Activated T-cell treated with anti-CD3 and anti-CD28 coated beads for 1 hour (primary cell): ENCODE measurements at regions not wholly inside any gene's neighbourhood (a gene's known extent, or its start where the extent isn't known, plus 50 kb on each side); places are given as distances from the start of the nearest gene placed in this dataset.

Experiments used
- DNase-seq: peaks from one replicate; pipeline ENCODE4 v3.0.0-alpha.2; 2020; ENCODE audit warnings: low read depth

DNA sequence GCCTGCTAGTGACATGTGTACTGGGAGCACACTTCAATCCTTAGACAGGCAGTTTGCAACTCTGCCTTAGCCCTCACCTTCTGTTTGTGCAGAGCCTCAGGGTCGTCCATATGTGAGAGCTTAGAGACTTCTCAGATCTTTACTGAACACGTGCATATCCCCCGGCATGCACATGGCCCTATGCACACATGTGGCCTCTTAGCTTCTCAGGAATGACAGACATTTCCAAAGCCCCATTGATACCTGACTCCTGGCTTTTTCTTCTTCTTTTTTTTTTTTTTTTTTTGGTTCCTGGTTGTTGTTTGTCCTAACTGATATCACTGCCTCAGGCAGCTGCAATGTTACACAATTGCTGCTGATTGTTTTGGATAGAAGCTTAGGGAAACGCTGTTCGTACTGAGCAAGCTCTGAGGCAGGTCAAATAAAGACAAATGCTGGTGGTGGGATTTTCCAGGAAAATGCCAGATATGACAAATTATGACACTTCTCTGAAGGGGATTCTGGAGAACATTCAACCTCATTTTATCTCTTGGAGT, 107.2 kb upstream of the RGMA start:
- no peak for DNase-seq

DNA sequence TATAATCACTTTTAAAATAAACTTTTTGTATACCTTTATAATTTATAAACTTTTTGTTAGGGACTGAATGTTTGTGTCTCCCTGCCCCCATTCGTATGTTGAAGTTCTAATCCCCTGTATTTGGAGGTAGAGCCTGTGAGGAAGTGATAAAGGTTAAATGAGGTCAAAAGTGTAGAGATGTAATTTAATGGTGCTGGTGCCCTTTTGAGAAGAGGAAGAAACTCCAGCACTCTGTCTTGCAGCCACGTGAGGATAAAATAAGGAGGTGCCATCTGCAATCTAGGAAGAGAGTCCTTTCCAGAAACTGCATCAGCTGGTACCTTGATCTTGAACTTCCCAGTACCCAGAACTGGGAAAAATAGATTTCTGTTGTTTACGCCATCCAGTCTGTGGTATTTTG, 106.1 kb upstream of the RGMA start:
- no peak for DNase-seq

DNA sequence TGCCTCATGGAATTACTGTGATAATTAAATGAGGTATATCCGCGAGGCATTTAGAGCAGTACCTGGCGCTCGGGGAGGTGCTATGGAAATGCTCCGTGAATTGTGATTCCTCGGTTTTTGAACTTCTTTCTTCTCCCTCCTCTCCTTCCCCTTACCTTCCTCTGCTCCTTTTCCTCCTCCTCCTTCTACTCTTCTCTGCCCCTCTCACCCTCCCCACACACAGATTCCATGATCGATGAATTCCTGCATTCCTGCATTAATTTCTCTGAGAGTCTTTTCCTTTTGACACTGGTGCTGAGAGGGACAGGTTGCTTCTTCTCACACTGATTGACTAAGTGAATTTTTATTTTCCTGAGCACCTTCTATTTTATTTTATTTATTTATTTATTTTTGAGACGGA, 101.2 kb upstream of the RGMA start:
- no peak for DNase-seq

DNA sequence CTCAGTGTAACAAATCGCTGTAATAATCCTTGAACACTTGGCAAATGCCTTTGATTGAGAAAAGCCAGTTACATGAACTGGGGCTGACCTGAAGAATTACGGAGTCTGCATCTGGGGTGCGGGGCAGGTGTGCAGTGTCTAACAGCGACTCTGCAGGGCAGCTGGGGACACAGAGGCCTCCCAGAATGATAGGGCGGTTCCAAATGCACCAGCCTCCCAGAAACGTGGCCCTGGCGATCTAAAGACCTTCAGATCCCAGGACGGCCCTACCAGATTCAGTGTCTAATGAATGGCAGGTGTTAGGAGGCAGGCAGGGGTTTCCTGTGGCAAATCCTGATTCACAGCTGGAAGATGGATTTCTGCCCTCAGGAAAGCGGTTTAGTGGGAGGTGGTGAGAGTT, 100.5 kb upstream of the RGMA start:
- DNase-seq = no peak

DNA sequence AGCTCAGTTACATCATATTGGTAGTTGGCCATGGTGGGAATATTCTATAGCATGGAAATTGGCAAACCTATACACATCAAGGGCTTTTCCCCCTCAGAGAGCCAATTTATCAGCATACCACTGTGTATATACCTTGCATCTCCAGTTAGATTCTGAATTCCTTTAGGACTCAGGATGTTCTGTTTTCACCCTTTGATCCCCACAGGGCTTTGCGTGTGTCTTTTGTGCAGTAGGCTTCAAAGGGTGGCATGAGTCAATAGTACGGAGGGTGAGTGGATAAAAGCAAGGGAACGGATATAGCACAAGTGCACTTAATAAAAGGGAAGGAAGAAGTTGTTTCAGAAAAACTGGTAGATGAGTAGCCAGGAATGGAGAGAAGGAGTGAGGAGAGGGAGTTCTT, 99.2 kb upstream of the RGMA start:
- no peak for DNase-seq

DNA sequence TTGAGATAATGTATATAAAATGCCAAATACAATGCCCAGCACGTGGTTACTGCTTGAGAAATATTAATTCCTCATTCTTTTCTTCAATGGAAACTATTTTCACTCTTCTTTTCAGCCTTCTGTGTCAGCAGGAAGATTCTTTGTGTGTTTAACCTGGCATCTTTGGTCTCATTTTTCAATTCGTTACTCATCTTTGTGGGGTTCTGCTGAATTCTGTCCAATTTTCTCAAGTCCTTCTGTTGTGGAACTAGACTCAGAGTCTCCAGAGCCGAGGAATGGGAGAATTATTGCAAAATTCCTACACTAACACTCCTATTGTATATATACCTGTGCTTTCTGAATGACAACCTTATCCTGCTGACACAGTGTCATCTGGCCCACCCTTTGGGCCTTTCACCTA, 96.8 kb upstream of the RGMA start:
- DNase-seq = no peak

DNA sequence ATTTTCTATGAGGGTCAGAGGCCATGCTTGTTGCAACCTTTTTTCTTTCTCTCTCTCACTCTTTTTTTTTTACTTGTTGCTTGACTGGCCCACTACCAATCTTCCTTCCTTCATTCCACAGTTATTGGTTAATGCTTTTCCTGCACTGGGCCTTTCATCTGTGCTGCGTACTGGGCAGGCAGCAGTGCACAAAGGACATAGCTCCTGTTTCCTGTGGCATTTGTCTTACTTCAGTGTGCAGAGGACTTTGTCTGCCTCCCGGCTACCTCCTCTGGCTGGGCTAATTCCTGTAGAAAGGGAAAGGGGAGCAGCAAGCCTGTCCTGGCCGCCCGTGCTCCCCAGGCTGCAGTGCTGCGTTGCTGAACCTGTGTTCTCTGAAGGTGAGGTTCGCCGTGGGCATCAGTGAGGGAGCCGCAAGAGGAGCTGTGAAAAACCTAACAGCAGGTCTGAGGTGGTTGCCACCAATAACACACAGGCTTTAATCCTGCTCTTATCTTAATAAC, 93.7 kb upstream of the RGMA start:
- no peak for DNase-seq

DNA sequence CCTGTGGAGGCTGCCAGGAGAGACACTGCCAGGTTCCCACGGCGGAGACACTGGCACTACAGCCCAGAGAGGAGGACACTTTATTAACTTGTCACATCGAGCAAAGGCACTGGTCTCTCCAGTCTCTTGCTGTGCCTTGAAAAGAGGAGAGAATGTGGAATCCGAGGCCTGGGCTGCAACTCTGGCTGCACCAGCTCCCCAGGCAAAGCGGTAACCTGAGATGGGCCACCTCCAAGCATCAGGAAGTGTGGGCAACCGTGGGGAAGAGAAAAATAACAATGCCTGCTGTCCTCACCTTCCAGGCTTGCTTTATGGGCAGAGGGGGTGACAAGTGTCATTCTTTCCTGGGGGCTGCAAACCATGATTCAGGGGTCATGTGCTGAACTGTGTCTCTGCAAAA, 91.6 kb upstream of the RGMA start:
- no peak for DNase-seq

DNA sequence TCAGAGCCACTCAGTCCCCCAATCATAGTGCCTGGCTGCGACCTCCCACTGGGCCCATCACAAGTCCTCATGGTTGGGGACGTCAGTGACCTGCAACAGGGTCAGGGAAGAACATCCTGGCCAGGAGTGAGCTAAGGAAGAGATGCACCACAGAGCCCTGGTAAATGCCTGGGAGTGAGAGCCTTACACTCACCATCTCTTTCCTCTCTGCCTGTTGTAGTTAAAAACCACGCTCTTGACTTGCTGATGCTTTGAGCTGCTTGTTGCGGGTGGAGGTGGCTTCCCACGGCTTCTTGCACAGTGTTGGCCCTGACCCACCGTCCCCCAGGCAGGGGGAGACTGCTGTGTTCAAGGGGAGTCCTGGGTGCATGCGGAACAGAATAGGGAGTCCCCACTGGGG, 91.1 kb upstream of the RGMA start:
- no peak for DNase-seq

DNA sequence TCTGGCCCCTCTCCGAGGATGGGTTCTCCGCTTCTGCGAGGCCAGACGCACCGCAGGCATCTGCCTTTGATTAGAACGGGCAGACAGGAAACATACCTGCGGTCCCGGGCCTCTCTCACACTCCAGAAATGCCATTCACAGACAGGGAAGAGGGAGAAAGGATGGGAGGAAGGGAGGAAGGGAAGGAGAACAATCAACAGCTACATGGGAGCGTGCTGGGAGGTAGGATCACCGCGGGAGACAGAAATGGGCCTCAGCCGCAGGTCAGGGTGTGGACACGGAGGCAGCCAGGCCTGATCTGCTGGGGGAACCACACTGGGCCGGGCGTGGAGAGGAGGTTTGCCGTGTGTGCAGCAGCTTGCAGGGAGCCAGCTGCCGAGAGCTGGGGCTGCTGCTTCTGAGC, 90.7 kb upstream of the RGMA start:
- no peak for DNase-seq

DNA sequence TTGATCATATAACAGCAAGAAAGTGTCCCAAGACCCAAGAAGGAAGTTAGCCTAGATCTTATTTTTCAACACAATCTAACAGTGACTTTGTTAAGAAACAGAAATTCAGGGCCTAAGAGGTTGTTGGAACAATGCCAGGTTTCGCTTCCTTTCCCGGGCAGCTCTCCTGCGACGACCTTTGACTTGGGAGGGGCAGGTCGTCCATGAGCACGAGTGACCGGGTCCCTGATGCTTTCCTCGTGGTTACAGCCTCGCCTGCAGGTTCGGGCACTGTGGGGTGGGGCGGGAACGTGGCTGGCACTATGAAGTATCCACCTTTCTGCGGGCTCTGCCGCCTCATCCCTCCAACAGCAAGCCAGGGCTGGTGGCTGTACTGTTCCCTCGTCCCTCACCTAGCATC, 90.1 kb upstream of the RGMA start:
- no peak for DNase-seq

DNA sequence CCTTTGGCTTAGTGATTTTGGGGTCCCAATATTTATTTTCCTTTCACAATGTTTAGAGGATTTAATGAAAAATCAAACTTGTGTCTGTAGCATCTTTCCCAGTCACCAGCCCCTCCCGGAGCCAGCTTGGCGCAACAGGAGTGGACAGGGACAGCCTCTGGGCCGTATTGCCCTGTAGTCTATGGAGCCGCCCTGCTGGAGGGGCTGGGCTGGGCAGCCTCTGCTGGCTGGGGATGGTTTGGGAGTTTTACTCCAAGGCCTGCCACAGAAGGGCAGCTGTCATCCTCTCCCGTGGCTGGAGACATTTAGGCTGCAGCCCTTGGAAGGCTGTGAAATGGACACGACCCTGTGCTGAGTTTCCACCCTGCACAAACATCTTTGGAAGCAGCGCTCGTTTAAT, 89.4 kb upstream of the RGMA start:
- DNase-seq = no peak

DNA sequence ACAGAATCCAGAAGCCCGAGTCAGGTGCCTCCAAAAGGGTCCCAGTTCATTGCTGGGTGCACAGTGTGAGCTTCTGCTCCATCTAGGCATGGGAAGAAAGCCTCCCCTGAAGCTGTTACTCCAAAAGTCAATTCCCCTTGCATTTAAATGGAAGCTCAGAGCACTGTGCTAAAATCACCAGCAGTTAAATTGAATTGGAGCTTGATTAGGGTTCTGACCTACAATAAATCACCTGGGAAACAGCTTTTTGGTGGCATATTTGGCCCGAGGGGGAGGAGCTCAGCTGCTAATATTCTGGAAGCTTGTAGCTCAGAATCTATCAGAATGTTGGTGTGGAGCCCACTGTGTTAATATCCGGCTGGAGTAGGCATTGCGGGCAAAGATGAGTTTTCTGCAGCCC, 87.1 kb upstream of the RGMA start:
- no peak for DNase-seq

DNA sequence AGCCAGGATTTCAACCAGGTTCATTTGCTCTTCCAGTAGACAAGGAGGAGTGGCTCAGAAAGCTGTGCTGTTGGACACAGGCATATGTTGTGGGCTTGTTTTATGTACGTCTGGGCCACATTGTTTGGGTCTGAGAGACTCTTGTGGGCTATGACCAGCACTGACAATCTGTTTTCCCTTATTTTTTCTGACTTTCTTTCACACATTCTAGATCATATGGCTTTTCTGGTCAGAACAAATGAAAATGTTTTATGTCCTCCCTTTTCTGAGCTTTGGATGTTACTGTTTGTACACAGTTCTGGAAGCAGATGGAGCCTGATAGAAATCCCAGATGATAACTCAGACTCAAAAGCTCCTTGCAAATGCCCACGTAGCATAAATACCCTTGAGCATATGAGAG, 85.8 kb upstream of the RGMA start:
- DNase-seq = no peak

DNA sequence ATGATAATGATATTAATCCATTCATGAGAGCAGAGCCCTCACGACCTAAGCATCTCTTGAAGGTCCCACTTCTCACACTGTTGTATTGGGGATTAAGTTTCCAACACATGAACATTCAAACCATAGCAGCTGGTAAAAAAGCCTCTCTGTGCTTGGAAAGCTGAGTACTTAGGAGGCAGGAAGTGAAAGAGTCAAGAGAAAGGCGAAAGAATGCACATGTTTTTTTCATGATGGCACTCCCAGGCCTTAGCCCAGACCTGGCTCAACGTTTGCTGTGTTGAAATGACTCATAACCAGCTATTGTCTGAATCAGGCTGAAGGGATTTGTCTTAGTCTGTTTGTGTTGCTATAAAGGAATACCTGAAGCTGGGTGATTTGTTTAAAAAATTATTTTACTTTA, 84.4 kb upstream of the RGMA start:
- no peak for DNase-seq

DNA sequence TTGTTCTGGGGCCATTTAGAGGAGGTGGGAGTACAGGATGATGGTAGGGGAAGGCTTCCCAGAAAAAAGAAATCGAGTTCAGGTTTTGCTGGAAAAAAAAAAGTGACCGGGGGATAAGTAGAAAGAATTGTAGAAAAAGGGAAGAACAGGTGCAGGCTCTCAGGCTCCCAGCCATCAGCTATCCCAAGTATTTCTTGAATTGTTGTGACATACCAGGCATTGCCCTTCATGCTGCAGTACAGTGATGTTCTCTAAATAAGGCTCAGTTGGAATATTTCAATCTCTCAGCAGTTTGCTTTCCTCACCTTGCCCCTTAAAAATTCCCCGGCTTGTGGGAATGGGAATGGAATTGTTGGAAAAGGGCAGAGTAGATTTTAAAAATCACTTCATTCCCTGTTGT, 82.5 kb upstream of the RGMA start:
- no peak for DNase-seq

DNA sequence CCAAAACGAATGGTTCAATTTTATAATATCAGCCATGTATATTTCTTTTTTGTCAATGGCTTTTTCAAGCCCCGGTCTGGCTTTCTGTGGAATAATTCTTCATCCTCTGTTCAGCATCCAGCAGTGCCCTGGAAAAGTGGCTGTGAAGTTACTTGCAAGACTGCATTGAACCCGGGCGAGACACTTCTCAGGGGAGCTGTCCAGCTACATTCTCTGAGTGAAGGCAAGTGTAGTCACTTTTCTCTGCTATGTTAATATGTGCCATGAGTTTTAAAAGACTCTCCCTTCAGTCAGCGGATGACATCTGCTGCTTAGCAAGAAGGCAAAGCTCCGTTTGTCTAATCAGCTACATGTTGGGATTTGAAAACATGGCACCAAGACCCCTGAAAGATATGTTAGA, 81.3 kb upstream of the RGMA start:
- no peak for DNase-seq

DNA sequence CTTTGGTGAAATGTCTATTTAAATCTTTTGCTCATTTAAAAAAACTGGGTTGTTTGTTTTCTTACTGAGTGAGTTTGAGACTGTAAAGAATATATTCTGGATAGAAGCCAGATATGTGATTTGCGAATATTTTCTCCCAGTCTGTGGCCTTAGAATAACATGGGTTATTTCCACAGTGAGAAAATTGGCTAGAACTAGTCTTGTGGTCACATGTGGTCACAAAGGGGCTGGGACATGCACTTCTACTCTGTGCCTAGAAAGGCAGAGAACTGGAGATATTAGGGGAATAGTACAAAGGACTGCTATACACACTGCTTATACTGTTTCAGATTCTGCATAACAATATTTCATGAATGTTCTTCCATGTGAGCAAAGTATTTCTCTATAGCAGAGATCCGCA, 79.9 kb upstream of the RGMA start:
- DNase-seq = no peak

DNA sequence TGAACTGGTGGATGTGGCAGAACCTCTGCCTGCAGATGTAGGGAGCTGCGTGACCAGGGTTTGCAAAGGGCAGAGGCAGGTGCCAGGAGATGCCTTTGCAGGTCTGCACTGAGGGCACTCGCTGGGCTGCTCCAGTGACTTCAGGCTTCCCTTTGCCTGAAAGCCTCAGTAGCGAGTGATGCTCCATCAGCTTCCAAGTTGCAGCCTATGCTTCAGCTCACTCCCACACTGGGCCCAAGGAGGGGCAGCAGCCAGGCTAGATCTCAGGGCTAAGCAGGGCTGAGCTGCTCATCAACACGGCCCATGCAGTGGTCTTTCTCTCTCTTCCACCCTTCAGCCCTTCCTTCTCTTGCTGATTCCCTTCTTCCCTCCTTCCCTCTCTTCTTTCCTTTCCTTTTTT, 78.3 kb upstream of the RGMA start:
- no peak for DNase-seq

DNA sequence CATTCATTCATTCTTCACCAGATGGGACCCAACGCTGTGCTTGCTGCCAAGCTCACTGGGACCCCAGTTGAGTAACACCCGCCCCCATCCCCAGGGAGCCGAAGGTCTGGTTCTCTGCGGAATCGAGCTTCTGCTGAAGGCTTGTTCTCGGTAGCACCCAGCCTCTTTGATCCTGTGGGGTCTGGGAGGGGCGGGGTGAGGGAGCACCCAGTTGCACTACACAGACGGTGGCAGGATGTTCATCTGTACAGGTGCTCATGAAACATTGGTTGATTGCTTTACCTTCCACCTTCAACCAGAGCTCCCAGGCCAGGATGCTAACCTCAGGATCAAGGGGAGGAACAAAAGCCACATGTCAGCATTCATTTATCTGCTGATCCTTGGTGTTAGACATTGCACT, 77.7 kb upstream of the RGMA start:
- DNase-seq = no peak

DNA sequence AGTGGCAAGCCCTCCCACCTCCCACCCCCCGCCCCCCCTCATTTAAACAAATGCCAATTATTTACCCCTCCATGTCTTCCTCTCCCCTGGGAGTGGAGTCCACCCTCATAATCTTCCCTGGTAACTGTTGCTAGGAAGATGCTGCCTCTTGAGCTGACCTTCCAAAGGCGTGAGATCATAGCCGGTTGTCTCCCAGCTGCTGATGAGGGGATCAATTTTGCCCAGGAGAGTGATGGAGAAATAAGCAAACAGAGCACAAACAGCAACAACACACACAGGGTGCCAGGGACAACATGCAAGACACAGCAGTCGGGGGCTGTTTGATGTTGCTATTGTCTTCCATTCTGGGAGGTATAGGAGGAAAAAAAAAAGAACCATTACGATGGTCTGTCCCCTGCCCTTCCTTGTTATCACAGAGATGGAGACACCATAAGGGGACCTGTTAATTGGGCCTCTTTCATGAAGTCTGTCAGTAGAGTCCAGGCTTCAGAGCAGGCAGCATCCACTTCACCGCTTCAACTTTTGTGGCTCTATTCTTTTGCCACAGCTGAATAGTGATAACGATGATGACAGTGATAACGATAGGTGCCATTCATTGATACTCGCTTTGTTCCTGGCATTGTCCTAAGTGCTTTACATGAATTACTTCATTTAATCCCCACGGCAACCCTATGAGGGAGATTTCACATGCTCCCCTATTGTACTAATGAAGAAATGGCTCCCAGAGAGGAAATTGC, 76.9 kb upstream of the RGMA start:
- no peak for DNase-seq

DNA sequence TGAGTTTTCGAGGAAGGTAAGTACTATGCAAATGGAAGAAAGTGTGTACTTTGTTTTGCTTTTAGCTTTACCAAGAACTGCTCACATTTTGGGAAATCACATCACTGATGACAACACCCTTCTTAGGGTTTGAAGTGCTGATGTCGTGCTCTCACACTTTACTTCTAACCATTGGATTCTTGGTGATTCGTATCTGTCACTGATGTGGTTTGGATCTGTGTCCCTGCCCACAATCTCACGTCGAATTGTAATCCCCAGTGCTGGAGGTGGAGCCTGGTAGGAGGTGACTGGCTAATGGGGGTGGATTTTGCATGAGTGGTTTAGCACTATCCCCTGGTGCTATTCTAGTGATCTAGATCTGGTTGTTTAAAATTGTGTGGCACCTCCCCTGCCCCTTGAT, 75.4 kb upstream of the RGMA start:
- DNase-seq = no peak

DNA sequence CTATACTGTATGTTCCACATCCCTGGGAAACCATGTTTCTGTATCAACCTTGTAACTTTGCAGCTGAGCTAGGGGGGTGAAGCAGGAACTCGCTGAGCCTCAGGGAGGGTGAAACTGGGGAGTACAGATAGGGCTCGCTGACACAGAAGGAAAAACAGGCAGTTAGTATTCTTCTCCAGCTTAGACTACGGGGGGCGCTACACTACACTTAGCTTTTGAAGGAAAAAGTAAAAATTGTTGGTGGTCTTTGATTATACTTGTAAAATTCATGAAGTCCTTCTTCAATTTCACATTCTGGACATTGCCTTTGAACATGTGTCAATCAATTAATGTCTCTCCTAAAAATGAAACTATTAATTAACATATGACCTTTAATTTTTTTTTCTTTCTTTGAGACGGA, 73.5 kb upstream of the RGMA start:
- DNase-seq = no peak

DNA sequence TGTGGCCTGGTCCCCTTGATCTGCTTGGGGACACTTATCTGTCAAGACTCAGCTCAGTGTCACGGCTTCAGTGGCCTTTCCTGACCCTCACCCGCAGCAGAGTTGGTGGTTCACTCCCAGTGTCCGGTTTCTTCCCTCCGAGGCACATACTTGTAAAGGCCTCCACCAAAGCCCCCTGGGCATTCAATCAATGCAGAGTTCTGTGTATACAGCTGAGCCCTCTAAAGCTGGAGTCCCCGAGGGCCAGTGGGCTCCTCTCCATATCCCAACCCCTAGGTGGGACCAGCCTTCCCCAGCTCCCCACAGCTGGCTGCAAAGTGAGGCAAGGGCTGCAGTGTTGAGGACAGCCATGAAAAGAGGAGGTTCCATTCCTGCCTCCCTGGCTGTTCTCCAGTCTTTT, 70.9 kb upstream of the RGMA start:
- no peak for DNase-seq
